Testis (tissue), 2 donors: ENCODE measurements at regions not wholly inside any gene's neighbourhood (a gene's known extent, or its start where the extent isn't known, plus 50 kb on each side); places are given as distances from the start of the nearest gene placed in this dataset.

Experiments used
- POLR2A ChIP-seq: fragments of 450-650 bp; IDR thresholded peaks from one replicate; pipeline ENCODE4 v1.6.1; 2017; ENCODE audit warnings: antibody characterized with exemption, mild to moderate bottlenecking, moderate library complexity
- TF ChIP-seq, protein P1 (sequence below), 3 experiments: fragments of 450-650 bp in 2 of 3; fragments of 200-600 bp in 1 of 3; sonication (generic) in 1 of 3; IDR thresholded peaks; one replicate each; pipeline ENCODE4 v1.5.1; 2016 to 2019; ENCODE audit warnings: antibody characterized with exemption in 3 of 3, mild to moderate bottlenecking in 2 of 3, moderate library complexity in 1 of 3

DNA sequence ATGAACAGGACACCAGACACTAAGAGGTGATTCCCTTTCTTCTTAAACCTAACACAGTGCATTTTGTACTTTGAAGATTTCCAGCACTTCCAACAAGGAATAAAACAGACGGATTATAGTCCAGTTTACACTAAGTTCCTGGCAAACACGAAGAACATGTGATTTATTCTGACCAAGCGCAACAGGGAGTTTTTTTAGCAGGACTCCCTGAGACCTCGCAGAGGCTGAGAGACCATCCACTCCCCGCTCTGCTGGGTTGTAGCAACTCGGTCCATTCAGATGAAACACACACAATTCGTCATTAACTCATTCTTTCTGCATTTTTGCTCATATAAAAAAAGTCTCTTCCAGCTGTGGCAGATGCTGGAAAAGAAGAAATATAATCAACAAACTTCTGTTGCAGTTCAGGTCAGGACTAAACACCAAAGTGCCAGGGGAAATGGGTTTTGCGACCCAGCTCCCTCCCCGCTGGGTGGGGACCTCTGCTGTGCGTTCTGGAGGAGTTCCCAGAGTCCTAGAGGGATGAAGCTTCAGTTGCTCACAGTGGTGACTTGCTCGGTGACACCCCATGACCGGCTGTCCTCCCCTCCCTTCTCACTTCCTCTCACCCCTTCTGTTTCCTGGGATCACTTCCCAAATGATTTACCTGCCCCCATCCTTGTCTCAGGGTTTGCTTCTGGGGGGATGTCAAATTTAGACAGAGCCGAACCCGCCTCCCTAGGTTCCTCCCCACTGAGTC, 52.5 kb downstream of the KCNF1 start:
- TF ChIP-seq, protein P1, sequence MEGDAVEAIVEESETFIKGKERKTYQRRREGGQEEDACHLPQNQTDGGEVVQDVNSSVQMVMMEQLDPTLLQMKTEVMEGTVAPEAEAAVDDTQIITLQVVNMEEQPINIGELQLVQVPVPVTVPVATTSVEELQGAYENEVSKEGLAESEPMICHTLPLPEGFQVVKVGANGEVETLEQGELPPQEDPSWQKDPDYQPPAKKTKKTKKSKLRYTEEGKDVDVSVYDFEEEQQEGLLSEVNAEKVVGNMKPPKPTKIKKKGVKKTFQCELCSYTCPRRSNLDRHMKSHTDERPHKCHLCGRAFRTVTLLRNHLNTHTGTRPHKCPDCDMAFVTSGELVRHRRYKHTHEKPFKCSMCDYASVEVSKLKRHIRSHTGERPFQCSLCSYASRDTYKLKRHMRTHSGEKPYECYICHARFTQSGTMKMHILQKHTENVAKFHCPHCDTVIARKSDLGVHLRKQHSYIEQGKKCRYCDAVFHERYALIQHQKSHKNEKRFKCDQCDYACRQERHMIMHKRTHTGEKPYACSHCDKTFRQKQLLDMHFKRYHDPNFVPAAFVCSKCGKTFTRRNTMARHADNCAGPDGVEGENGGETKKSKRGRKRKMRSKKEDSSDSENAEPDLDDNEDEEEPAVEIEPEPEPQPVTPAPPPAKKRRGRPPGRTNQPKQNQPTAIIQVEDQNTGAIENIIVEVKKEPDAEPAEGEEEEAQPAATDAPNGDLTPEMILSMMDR (IDR thresholded peaks at IDR 0.05), result no peak
- TF ChIP-seq POLR2A, result no peak
